ENCODE measurements at regions not wholly inside any gene's neighbourhood (a gene's known extent, or its start where the extent isn't known, plus 50 kb on each side); places are given as distances from the start of the nearest gene placed in this dataset.

DNA sequence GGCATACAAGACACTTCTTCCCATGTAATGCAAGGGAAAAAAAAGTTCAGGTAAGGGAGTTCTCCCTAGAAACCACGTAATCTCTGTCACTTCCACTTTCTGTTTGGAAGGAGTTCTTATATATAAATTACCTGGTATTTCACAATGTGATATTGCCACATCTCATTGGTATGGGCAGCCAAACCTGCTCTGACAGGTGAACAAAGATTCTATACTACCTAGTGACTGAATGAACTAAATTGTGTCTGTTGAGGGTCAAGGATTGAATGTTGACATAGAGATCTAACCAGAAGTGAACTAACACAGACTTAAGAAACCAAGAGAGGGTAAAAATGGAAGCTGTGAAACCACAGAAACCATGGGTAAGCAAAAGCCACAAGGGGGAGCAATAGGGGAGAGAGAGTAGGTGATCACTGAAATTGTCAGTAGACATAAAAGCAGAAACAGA lies 161.3 kb downstream of the RPL10L start:
- H3K4me3 ChIP-seq (ENCODE audit: low read length), result no peak overlapping the region
- no peak overlapping the region for H3K27ac Mint-ChIP-seq
- no peaks in the 10 kb centered on the region for H3K27me3 ChIP-seq (ENCODE audit: control insufficient read depth in 2 of 2, insufficient read depth in 2 of 2, low read length in 2 of 2)
- peaks cover 0 to 3% (median 0%) of the 10 kb centered on the region in 3 experiments for H3K9me3 ChIP-seq (ENCODE audit: control insufficient read depth in 2 of 3, low read length in 3 of 3)
- CTCF ChIA-PET, result no interaction called here
- intact Hi-C loops (cut with micrococcal nuclease), result no loop called here
- no peaks in the 10 kb centered on the region for H3K4me1 Mint-ChIP-seq
- POLR2A ChIA-PET, result no interaction called here
- no peaks in the 10 kb centered on the region for H3K36me3 ChIP-seq (ENCODE audit: control insufficient read depth in 2 of 3, insufficient read depth in 3 of 3, low read length in 3 of 3)
- no peaks in the 10 kb centered on the region for H3K36me3 Mint-ChIP-seq
- H3K9me3 Mint-ChIP-seq, result peaks cover 0 to 23% (median 7%) of the 10 kb centered on the region in 11 donors
- ATAC-seq, result no peak
- no peak for DNase-seq
- no peak overlapping the region for H3K27ac ChIP-seq (ENCODE audit: low read depth, low read length)
- no peaks in the 10 kb centered on the region for H3K27me3 Mint-ChIP-seq
- no peaks in the 10 kb centered on the region for H3K4me1 ChIP-seq (ENCODE audit: control insufficient read depth in 2 of 2, insufficient read depth in 2 of 2, low read length in 2 of 2)
- H3K4me3 Mint-ChIP-seq, result no peak overlapping the region

DNA sequence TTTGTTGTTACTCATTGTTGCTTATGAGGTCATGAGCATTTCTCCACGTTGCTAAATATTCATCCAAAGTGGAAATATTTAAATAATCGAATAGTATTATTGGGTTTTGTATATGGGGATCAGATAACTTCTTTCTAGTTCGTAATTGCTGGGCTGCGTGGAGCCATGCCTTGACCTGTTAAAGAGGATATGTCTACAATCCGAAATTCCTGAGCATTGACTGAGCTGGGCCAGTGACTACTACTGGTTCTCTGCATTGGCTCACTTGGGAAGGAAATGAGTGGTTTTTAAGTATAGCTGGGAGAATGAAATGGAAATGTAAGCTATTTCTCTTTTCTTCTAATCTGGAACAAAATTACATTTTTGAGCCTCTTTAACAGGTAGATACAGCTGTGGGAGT lies 163.2 kb downstream of the RPL10L start:
- no peaks in the 10 kb centered on the region for H3K27me3 ChIP-seq (ENCODE audit: control insufficient read depth in 2 of 2, insufficient read depth in 2 of 2, low read length in 2 of 2)
- Mint-ChIP-seq H3K9me3 (peaks cover 0 to 15% (median 6%) of the 10 kb centered on the region in 11 donors), H3K27me3 (no peaks in the 10 kb centered on the region), H3K36me3 (no peaks in the 10 kb centered on the region), H3K4me1 (no peaks in the 10 kb centered on the region), H3K27ac (no peak overlapping the region), H3K4me3 (no peak overlapping the region)
- peaks cover 0 to 3% (median 0%) of the 10 kb centered on the region in 3 experiments for H3K9me3 ChIP-seq (ENCODE audit: control insufficient read depth in 2 of 3, low read length in 3 of 3)
- DNase-seq (no peak), ATAC-seq (no peak)
- intact Hi-C loops (cut with micrococcal nuclease), result no loop called here
- H3K36me3 ChIP-seq (ENCODE audit: control insufficient read depth in 2 of 3, insufficient read depth in 3 of 3, low read length in 3 of 3), result no peaks in the 10 kb centered on the region
- no peak overlapping the region for H3K4me3 ChIP-seq (ENCODE audit: low read length)
- POLR2A ChIA-PET, result no interaction called here
- no peaks in the 10 kb centered on the region for H3K4me1 ChIP-seq (ENCODE audit: control insufficient read depth in 2 of 2, insufficient read depth in 2 of 2, low read length in 2 of 2)
- CTCF ChIA-PET, result no interaction called here
- no peak overlapping the region for H3K27ac ChIP-seq (ENCODE audit: low read depth, low read length)

GRCh38 chr14:46487582-46488350 lies 163.8 kb downstream of the RPL10L start:
- no peaks in the 10 kb centered on the region for H3K27me3 Mint-ChIP-seq
- no peaks in the 10 kb centered on the region for H3K36me3 Mint-ChIP-seq
- peaks cover 0 to 12% (median 6%) of the 10 kb centered on the region in 11 donors for H3K9me3 Mint-ChIP-seq
- no peaks in the 10 kb centered on the region for H3K36me3 ChIP-seq (ENCODE audit: control insufficient read depth in 2 of 3, insufficient read depth in 3 of 3, low read length in 3 of 3)
- no peaks in the 10 kb centered on the region for H3K4me1 Mint-ChIP-seq
- no peaks in the 10 kb centered on the region for H3K4me1 ChIP-seq (ENCODE audit: control insufficient read depth in 2 of 2, insufficient read depth in 2 of 2, low read length in 2 of 2)
- DNase-seq (no peak), ATAC-seq (no peak)
- peaks cover 0 to 3% (median 0%) of the 10 kb centered on the region in 3 experiments for H3K9me3 ChIP-seq (ENCODE audit: control insufficient read depth in 2 of 3, low read length in 3 of 3)
- H3K4me3 Mint-ChIP-seq, result no peak overlapping the region
- no peak overlapping the region for H3K27ac Mint-ChIP-seq
- H3K27ac ChIP-seq (ENCODE audit: low read depth, low read length), result no peak overlapping the region
- no peaks in the 10 kb centered on the region for H3K27me3 ChIP-seq (ENCODE audit: control insufficient read depth in 2 of 2, insufficient read depth in 2 of 2, low read length in 2 of 2)
- CTCF ChIA-PET, result no interaction called here
- intact Hi-C loops (cut with micrococcal nuclease), result no loop called here
- H3K4me3 ChIP-seq (ENCODE audit: low read length), result no peak overlapping the region
- POLR2A ChIA-PET, result no interaction called here

- CTCF ChIA-PET, result no interaction called here
- H3K4me3 Mint-ChIP-seq, result no peak overlapping the region
- no peak overlapping the region for H3K27ac Mint-ChIP-seq
- intact Hi-C loops (cut with micrococcal nuclease), result no loop called here
- H3K27me3 Mint-ChIP-seq, result no peaks in the 10 kb centered on the region
- H3K36me3 Mint-ChIP-seq, result no peaks in the 10 kb centered on the region
- Histone ChIP-seq H3K9me3 (ENCODE audit: control insufficient read depth in 2 of 3, low read length in 3 of 3) (no peaks in the 10 kb centered on the region), H3K27me3 (ENCODE audit: control insufficient read depth in 2 of 2, insufficient read depth in 2 of 2, low read length in 2 of 2) (no peaks in the 10 kb centered on the region), H3K27ac (ENCODE audit: low read depth, low read length) (no peak overlapping the region), H3K4me3 (ENCODE audit: low read length) (no peak overlapping the region), H3K4me1 (ENCODE audit: control insufficient read depth in 2 of 2, insufficient read depth in 2 of 2, low read length in 2 of 2) (no peaks in the 10 kb centered on the region), H3K36me3 (ENCODE audit: control insufficient read depth in 2 of 3, insufficient read depth in 3 of 3, low read length in 3 of 3) (no peaks in the 10 kb centered on the region)
- DNase-seq (no peak), ATAC-seq (no peak)
- H3K4me1 Mint-ChIP-seq, result no peaks in the 10 kb centered on the region
- POLR2A ChIA-PET, result no interaction called here
- peaks cover 2 to 22% (median 5%) of the 10 kb centered on the region in 11 donors for H3K9me3 Mint-ChIP-seq
These were observed 169.4 kb downstream of the RPL10L start for GRCh38 chr14:46482200-46482599.

DNA sequence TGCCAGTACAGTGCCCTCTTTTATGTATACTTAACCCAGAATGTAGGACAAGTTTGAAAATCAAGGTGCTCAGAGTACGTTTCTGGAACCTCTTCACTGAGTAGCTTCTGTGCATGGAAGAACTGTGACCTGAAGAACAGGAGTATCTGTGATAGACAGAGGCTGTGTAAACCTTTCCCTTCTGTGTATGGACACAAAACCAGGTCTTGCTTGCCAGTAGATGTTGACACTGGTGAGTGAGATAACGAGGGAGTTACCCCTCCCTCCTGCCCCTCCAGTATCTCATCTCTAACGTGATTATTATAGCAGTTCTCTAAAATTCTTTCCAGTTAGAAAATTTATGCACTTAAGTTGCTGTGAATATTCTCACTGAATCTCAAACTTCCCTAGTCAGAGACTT lies 170.8 kb downstream of the RPL10L start:
- Histone ChIP-seq H3K4me3 (ENCODE audit: low read length) (no peak overlapping the region), H3K27ac (ENCODE audit: low read depth, low read length) (no peak overlapping the region), H3K27me3 (ENCODE audit: control insufficient read depth in 2 of 2, insufficient read depth in 2 of 2, low read length in 2 of 2) (no peaks in the 10 kb centered on the region), H3K4me1 (ENCODE audit: control insufficient read depth in 2 of 2, insufficient read depth in 2 of 2, low read length in 2 of 2) (no peaks in the 10 kb centered on the region), H3K36me3 (ENCODE audit: control insufficient read depth in 2 of 3, insufficient read depth in 3 of 3, low read length in 3 of 3) (no peaks in the 10 kb centered on the region), H3K9me3 (ENCODE audit: control insufficient read depth in 2 of 3, low read length in 3 of 3) (no peaks in the 10 kb centered on the region)
- H3K27me3 Mint-ChIP-seq, result no peaks in the 10 kb centered on the region
- intact Hi-C loops (cut with micrococcal nuclease), result no loop called here
- no peak overlapping the region for H3K27ac Mint-ChIP-seq
- POLR2A ChIA-PET, result no interaction called here
- no peak for ATAC-seq
- DNase-seq, result no peak
- CTCF ChIA-PET, result no interaction called here
- H3K36me3 Mint-ChIP-seq, result no peaks in the 10 kb centered on the region
- H3K4me1 Mint-ChIP-seq, result no peaks in the 10 kb centered on the region
- H3K4me3 Mint-ChIP-seq, result no peak overlapping the region
- H3K9me3 Mint-ChIP-seq, result peaks cover 3 to 29% (median 7%) of the 10 kb centered on the region in 11 donors

GRCh38 chr14:46472261-46472660 lies 179.3 kb downstream of the RPL10L start:
- peaks cover 1 to 8% (median 5%) of the 10 kb centered on the region in 11 donors for H3K9me3 Mint-ChIP-seq
- DNase-seq (no peak), ATAC-seq (no peak)
- Histone ChIP-seq H3K9me3 (ENCODE audit: control insufficient read depth in 2 of 3, low read length in 3 of 3) (no peaks in the 10 kb centered on the region), H3K4me1 (ENCODE audit: control insufficient read depth in 2 of 2, insufficient read depth in 2 of 2, low read length in 2 of 2) (no peaks in the 10 kb centered on the region), H3K27me3 (ENCODE audit: control insufficient read depth in 2 of 2, insufficient read depth in 2 of 2, low read length in 2 of 2) (no peaks in the 10 kb centered on the region), H3K27ac (ENCODE audit: low read depth, low read length) (no peak overlapping the region), H3K36me3 (ENCODE audit: control insufficient read depth in 2 of 3, insufficient read depth in 3 of 3, low read length in 3 of 3) (no peaks in the 10 kb centered on the region), H3K4me3 (ENCODE audit: low read length) (no peak overlapping the region)
- intact Hi-C loops (cut with micrococcal nuclease), result no loop called here
- no peak overlapping the region for H3K27ac Mint-ChIP-seq
- H3K4me3 Mint-ChIP-seq, result no peak overlapping the region
- H3K4me1 Mint-ChIP-seq, result no peaks in the 10 kb centered on the region
- H3K36me3 Mint-ChIP-seq, result no peaks in the 10 kb centered on the region
- ChIA-PET POLR2A (no interaction called here), CTCF (no interaction called here)
- no peaks in the 10 kb centered on the region for H3K27me3 Mint-ChIP-seq

GRCh38 chr14:46464341-46464740 lies 187.2 kb downstream of the RPL10L start:
- H3K4me1 Mint-ChIP-seq, result peaks cover 0 to 1% (median 0%) of the 10 kb centered on the region in 7 donors
- intact Hi-C loops (cut with micrococcal nuclease), result no loop called here
- H3K27ac ChIP-seq (ENCODE audit: low read depth, low read length), result no peak overlapping the region
- H3K36me3 Mint-ChIP-seq, result no peaks in the 10 kb centered on the region
- CTCF ChIA-PET, result no interaction called here
- no peak overlapping the region for H3K4me3 Mint-ChIP-seq
- H3K36me3 ChIP-seq (ENCODE audit: control insufficient read depth in 2 of 3, insufficient read depth in 3 of 3, low read length in 3 of 3), result no peaks in the 10 kb centered on the region
- no peak overlapping the region for H3K27ac Mint-ChIP-seq
- POLR2A ChIA-PET, result no interaction called here
- DNase-seq (no peak), ATAC-seq (no peak)
- H3K27me3 Mint-ChIP-seq, result no peaks in the 10 kb centered on the region
- no peaks in the 10 kb centered on the region for H3K27me3 ChIP-seq (ENCODE audit: control insufficient read depth in 2 of 2, insufficient read depth in 2 of 2, low read length in 2 of 2)
- H3K4me3 ChIP-seq (ENCODE audit: low read length), result no peak overlapping the region
- H3K9me3 Mint-ChIP-seq, result peaks cover 4 to 31% (median 7%) of the 10 kb centered on the region in 11 donors
- H3K4me1 ChIP-seq (ENCODE audit: control insufficient read depth in 2 of 2, insufficient read depth in 2 of 2, low read length in 2 of 2), result no peaks in the 10 kb centered on the region
- H3K9me3 ChIP-seq (ENCODE audit: control insufficient read depth in 2 of 3, low read length in 3 of 3), result no peaks in the 10 kb centered on the region
